OCI-LY1 (cell line): ENCODE measurements at regions not wholly inside any gene's neighbourhood (a gene's known extent, or its start where the extent isn't known, plus 50 kb on each side); places are given as distances from the start of the nearest gene placed in this dataset.

Source experiments
- CTCF ChIP-seq: fragments of 200-600 bp; sonication (generic), shearing (Covaris generic); IDR thresholded peaks from 2 replicates; pipeline ENCODE4 v1.5.1; 2017; ENCODE audit warnings: mild to moderate bottlenecking, antibody characterized with exemption, low read length, moderate library complexity, mixed read lengths
- EZH2 ChIP-seq: fragments of 200-600 bp; sonication (generic), shearing (Covaris generic); IDR thresholded peaks from 2 replicates; pipeline ENCODE4 v1.8.0; 2017; ENCODE audit warnings: borderline replicate concordance, mixed run types, mild to moderate bottlenecking, antibody characterized with exemption, low read length, moderate library complexity, mixed read lengths

- TF ChIP-seq CTCF (no peak), EZH2 (no peak)
Observed at GRCh38 chr7:25361863-25362262, 133.6 kb upstream of the NPVF start.
